SK-N-SH (cell line): ENCODE measurements at regions not wholly inside any gene's neighbourhood (a gene's known extent, or its start where the extent isn't known, plus 50 kb on each side); places are given as distances from the start of the nearest gene placed in this dataset.
"Not testable (repeated sequence)": the region's sequence is repeated elsewhere in the genome, so short reads cannot be mapped to it uniquely, and the experiment has no call there.

Experiments
- CTCF ChIA-PET: fragments of 300-600, 350-600 bp; formaldehyde crosslinking; extraction: SDS; loops from one replicate; lab custom pipeline; 2021; lab: Yijun Ruan, JAX
- POLR2A ChIA-PET: fragments of 350-600 bp; sonication (Branson Sonifier 250); formaldehyde crosslinking; extraction: SDS; loops from one replicate; lab custom pipeline; 2020; ENCODE audit warnings: antibody characterized with exemption, inconsistent platforms; lab: Yijun Ruan, JAX
- DNase-seq: peaks from one replicate; pipeline ENCODE4 v3.0.0; 2012
- H2AFZ ChIP-seq: fragments of 200-600 bp; sonication (generic); 2 replicates; pipeline ENCODE4 v1.8.1; 2016; ENCODE audit warnings: antibody characterized with exemption, mild to moderate bottlenecking, low read depth
- H3F3A ChIP-seq: fragments of 200-600 bp; sonication (generic); replicated peaks from 2 replicates; pipeline ENCODE3; 2016; ENCODE audit warnings: antibody characterized with exemption, mild to moderate bottlenecking; ENCODE audit not compliant: insufficient read depth
- H3K27ac ChIP-seq, 2 experiments: fragments of 200-500 bp in 1 of 2; fragments of 200-600 bp in 1 of 2; sonication (Bioruptor generic) in 1 of 2; sonication (generic), shearing (Covaris generic) in 1 of 2; 2 replicates each; pipeline versions ENCODE4 v1.5.1 to v1.6.1; 2014 to 2016; ENCODE audit warnings: low read depth in 2 of 2, inconsistent platforms in 1 of 2, low read length in 1 of 2, mild to moderate bottlenecking in 1 of 2, mixed read lengths in 1 of 2
- H3K27me3 ChIP-seq: fragments of 200-600 bp; sonication (generic), shearing (Covaris generic); 2 replicates; pipeline ENCODE4 v1.6.1; 2016; ENCODE audit warnings: mixed run types; ENCODE audit not compliant: insufficient read depth
- H3K36me3 ChIP-seq, 2 experiments: fragments of 200-500 bp in 1 of 2; fragments of 200-600 bp in 1 of 2; sonication (Bioruptor generic) in 1 of 2; sonication (generic) in 1 of 2; replicated peaks in 1 of 2; 2 replicates each; pipeline versions ENCODE3 to v1.5.1; 2014 to 2016; ENCODE audit warnings: low read length in 1 of 2, mild to moderate bottlenecking in 1 of 2; ENCODE audit not compliant: insufficient read depth in 2 of 2, control insufficient read depth in 1 of 2
- H3K4me1 ChIP-seq, 2 experiments: fragments of 200-500 bp in 1 of 2; fragments of 200-600 bp in 1 of 2; sonication (Bioruptor generic) in 1 of 2; sonication (generic), shearing (Covaris generic) in 1 of 2; 2 replicates each; pipeline versions ENCODE4 v1.5.1 to v1.6.1; 2014 to 2016; ENCODE audit warnings: low read depth in 1 of 2, low read length in 1 of 2, mixed run types in 1 of 2; ENCODE audit not compliant: insufficient read depth in 2 of 2, control insufficient read depth in 1 of 2
- H3K4me2 ChIP-seq: fragments of 200-600 bp; sonication (generic), shearing (Covaris generic); 2 replicates; pipeline ENCODE4 v1.6.1; 2017; ENCODE audit warnings: mixed run types
- H3K4me3 ChIP-seq, 2 experiments: fragments of 200-500 bp in 1 of 2; fragments of 200-600 bp in 1 of 2; sonication (Bioruptor generic) in 1 of 2; sonication (generic), shearing (Covaris generic) in 1 of 2; 2 replicates each; pipeline versions ENCODE4 v1.5.1 to v1.8.1; 2014 to 2016; ENCODE audit warnings: low read depth in 2 of 2, inconsistent platforms in 1 of 2, low read length in 1 of 2, mild to moderate bottlenecking in 1 of 2, mixed read lengths in 1 of 2, moderate library complexity in 1 of 2
- H3K79me2 ChIP-seq: fragments of 200-600 bp; sonication (generic); 2 replicates; pipeline ENCODE4 v1.8.1; 2017; ENCODE audit warnings: mild to moderate bottlenecking; ENCODE audit not compliant: insufficient read depth
- H3K9ac ChIP-seq: fragments of 200-600 bp; sonication (generic); 2 replicates; pipeline ENCODE4 v1.6.1; 2017; ENCODE audit warnings: mixed run types
- H3K9me2 ChIP-seq: fragments of 200-600 bp; sonication (generic); 2 replicates; pipeline ENCODE4 v1.6.1; 2017; ENCODE audit warnings: mixed run types
- H3K9me3 ChIP-seq: fragments of 200-600 bp; sonication (generic); 2 replicates; pipeline ENCODE4 v1.6.1; 2017; ENCODE audit warnings: mixed run types, mild to moderate bottlenecking, moderate library complexity
- H4K20me1 ChIP-seq: fragments of 200-600 bp; sonication (generic); 2 replicates; pipeline ENCODE4 v1.6.1; 2017; ENCODE audit warnings: mild to moderate bottlenecking, mixed run types; ENCODE audit not compliant: insufficient read depth
- WGBS: methylation state at CpG from one replicate; pipeline ENCODE4 v1.1.6; 2017; ENCODE audit warnings: low lambda C conversion rate; 5-methylcytosine and 5-hydroxymethylcytosine counted together

DNA sequence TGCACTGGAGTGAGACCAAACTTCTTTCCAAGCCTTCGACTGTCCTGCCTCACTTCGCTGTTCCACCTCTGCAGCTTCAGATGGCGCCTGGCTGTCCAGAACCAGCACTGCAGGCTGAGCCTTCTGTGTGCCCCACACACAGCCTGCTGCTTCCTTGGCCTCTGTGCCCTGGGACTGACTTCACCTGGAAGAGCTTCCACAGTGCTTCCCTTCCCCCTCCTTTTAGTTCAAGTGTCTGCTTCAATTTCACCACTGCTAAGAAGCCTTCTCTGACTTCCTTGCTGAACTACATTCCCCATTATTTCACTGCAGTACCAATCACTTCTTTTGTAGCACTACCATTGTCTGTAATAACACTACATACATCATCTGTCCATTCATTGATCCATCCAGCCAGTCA, 315.1 kb upstream of the CHRNA7 start:
- H3K9me2 ChIP-seq, CTCF ChIA-PET, H3K4me2 ChIP-seq: not testable (repeated sequence)

DNA sequence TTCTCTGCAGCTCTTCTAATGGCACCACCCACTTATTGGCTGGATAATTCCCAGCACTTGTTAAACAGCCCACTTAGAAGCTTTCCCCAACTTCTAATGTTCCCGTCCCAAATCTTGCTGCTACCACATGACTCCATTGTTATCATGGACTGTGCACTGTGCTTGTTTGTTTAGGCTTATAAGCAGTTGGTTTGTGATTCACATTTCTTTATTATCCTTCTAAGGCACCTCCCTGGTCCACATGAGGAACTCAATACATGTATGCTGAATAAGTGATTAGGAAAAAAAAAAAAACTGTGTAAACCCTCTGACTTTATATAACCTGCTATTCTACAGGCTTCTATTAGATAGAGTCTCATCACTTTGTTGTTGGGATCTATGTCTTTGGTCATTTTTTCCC, 311.7 kb upstream of the CHRNA7 start:
- H3K4me3 ChIP-seq, H3K36me3 ChIP-seq, H3F3A ChIP-seq, H3K9me2 ChIP-seq, H3K4me2 ChIP-seq, POLR2A ChIA-PET, H3K9me3 ChIP-seq, H3K4me1 ChIP-seq, H3K79me2 ChIP-seq, CTCF ChIA-PET, H3K27me3 ChIP-seq, DNase-seq, H2AFZ ChIP-seq, H3K27ac ChIP-seq, H3K9ac ChIP-seq, H4K20me1 ChIP-seq: not testable (repeated sequence)
- 22% methylated on average over 1 of the region's 1 CpG for WGBS

More for the DNA sequence above, 315.1 kb upstream of the CHRNA7 start:
- H3K9me3 ChIP-seq, H4K20me1 ChIP-seq, DNase-seq, H3F3A ChIP-seq, H3K27ac ChIP-seq, H3K9ac ChIP-seq, H2AFZ ChIP-seq, POLR2A ChIA-PET, H3K27me3 ChIP-seq, H3K4me1 ChIP-seq, H3K4me3 ChIP-seq, H3K79me2 ChIP-seq, H3K36me3 ChIP-seq: not testable (repeated sequence)
- WGBS = 11% methylated on average over 3 of the region's 3 CpGs

DNA sequence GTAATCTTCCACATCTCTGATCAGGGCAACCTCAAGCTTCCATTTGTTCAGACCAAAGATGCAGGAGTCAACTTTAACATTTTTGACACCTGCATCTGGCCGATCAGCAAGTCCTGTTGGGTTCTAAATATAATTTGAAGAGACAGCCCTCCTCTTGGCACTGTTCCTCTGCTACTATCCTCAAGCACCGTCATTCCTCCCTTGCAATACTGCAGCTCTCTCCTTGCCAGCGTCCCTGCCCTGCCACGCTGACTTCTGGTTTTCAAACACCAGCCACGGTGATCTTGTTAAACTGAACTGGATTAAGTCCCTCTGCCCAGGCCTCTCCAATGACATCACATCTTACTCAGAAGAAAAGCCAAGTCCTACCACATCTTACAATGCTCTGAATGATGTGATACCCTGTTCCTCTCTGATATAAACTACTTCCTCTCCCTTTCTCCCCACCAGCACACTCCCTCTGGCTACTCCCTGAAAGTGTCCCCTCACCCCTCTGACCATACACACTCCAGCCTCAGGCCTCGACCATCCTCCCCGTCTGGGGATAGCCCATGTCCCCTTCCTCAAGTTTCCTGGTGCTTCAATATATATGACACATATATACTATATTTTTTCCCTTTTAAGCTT, 310.8 kb upstream of the CHRNA7 start:
- 17% methylated on average over 7 of the region's 7 CpGs for WGBS
- H3K9me2 ChIP-seq, H4K20me1 ChIP-seq, H3K4me2 ChIP-seq, H3F3A ChIP-seq, H3K4me1 ChIP-seq, H3K27ac ChIP-seq, H2AFZ ChIP-seq, POLR2A ChIA-PET, H3K27me3 ChIP-seq, H3K4me3 ChIP-seq, H3K36me3 ChIP-seq, DNase-seq, H3K9me3 ChIP-seq, CTCF ChIA-PET, H3K9ac ChIP-seq, H3K79me2 ChIP-seq: not testable (repeated sequence)

DNA sequence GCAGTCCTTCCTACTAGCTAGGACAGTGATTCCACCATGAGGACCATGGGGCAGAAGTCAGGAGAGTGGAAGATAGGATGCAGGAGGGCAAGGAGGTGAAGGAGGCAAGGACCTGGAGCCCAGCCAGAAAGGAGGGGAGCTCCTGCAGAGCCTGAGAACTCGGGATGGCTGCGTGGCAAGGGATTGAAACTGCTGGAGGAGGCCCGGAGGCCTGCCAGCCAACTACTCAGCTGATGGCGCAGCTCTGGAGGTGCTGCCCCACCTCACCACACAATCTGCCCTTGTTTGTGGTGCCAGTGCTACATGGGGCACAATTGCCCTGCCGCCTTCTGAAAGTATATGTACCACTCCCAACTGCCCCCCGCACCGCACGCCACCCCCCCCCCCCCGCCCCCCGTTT, 307.3 kb upstream of the CHRNA7 start:
- WGBS = 23% methylated on average over 3 of the region's 10 CpGs
- H3K9me2 ChIP-seq, H3K4me3 ChIP-seq, H3K79me2 ChIP-seq, H3K9me3 ChIP-seq, H3K36me3 ChIP-seq, H3K27me3 ChIP-seq, H3K4me1 ChIP-seq, POLR2A ChIA-PET, H3K27ac ChIP-seq, H2AFZ ChIP-seq, DNase-seq, H3F3A ChIP-seq, H4K20me1 ChIP-seq, CTCF ChIA-PET, H3K4me2 ChIP-seq, H3K9ac ChIP-seq: not testable (repeated sequence)

DNA sequence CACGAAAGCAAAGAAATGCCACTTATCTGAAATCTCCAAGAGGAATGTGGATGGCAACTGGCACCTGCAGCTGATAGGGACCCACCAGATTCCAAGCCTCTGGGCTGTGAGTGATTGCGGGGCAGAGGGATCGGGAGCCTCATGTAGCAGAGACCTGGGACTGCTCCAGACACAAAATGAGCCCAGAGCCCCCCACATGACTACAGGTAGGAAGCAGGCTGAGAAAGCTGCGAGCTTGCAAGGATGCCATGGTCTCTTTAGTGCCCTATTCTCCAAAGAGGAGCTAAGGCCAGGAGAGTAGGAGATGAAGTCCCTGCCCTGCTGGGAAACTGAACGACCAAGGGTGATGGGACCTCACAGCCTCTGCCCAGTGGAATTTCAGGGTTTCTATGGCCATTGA, 305.4 kb upstream of the CHRNA7 start:
- H3K36me3 ChIP-seq, H3K4me1 ChIP-seq, H3F3A ChIP-seq, H3K4me3 ChIP-seq, POLR2A ChIA-PET, H3K27ac ChIP-seq, H3K9me3 ChIP-seq, H3K9me2 ChIP-seq, DNase-seq, H3K27me3 ChIP-seq, H3K9ac ChIP-seq, H2AFZ ChIP-seq, CTCF ChIA-PET, H4K20me1 ChIP-seq, H3K4me2 ChIP-seq, H3K79me2 ChIP-seq: not testable (repeated sequence)
- WGBS = 24% methylated on average over 5 of the region's 5 CpGs

DNA sequence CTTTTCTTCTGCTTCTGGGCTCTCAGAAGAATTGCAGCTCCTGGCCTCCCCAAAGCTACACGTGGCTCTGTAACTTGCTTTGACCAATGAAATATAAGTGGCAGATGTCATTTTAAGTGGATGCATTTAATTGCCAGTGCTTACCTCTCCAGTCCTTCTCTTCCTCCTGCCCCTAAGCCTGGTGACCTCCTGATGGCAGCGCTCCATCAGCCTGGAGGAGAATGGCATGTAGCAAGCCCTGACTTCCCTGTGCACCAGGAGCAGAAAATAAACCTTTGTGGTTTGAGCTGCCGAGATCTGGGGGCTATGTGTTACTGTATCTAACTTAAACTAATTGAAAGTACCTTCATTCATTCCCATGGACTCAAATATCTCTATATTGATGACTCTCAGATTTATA, 304.7 kb upstream of the CHRNA7 start:
- DNase-seq, H2AFZ ChIP-seq, CTCF ChIA-PET, H3K36me3 ChIP-seq, H4K20me1 ChIP-seq, H3K79me2 ChIP-seq, H3K9me3 ChIP-seq, H3K4me3 ChIP-seq, H3K4me1 ChIP-seq, H3K9ac ChIP-seq, H3K9me2 ChIP-seq, H3K27me3 ChIP-seq, H3K4me2 ChIP-seq, POLR2A ChIA-PET, H3K27ac ChIP-seq, H3F3A ChIP-seq: not testable (repeated sequence)
- 21% methylated on average over 2 of the region's 3 CpGs for WGBS
